ENCODE measurements at regions not wholly inside any gene's neighbourhood (a gene's known extent, or its start where the extent isn't known, plus 50 kb on each side); places are given as distances from the start of the nearest gene placed in this dataset.

DNA sequence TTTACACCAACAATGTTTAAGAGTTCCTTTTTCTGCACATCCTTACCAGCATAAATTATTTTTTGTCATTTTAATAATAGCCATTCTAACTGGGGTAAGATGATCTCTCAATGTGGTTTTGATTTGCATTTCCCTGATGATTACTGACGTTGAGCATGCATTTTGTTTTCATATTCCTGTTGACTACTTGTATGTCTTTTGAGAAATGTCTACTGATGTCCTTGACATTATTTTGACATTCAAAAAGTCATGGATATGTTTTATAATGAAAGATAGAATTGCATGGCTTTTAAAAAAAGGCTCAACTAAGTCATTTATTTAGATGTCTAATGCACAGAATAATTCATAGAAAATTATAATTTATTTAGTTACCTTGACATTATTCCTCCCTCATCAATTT, 381.6 kb upstream of the C9orf72 start:
- H3K9ac ChIP-seq (ENCODE audit: low read depth, low read length), result no peak overlapping the region
- no peaks in the 10 kb centered on the region for H3K36me3 ChIP-seq (ENCODE audit: insufficient read depth, low read length)
- no peaks in the 10 kb centered on the region for H3K4me1 ChIP-seq (ENCODE audit: insufficient read depth, low read length)
- no peaks in the 10 kb centered on the region for H3K9me3 ChIP-seq (ENCODE audit: control insufficient read depth, insufficient read depth, low read length)

DNA sequence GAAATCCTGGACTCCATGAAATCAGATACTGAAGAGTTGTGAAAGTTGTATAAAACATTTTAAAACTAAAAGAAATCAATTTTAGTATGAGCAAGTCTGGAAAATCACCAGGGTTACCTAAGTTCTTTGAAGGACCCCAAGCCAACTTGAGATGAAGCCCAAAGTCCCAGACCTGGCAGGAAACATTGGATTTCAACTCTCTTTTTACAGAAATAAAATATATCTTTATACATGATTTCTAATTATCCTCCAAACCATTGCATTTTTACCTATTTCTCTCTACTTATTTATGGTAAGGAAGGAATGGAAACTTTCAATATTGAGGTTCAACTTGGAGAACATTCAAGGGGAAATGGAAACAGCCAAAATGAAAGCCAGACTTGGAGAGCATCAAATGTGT, 390.6 kb upstream of the C9orf72 start:
- peaks cover 10% of the 10 kb centered on the region; the same call in 1 of the 2 replicates for H3K4me1 ChIP-seq (ENCODE audit: insufficient read depth, low read length)
- H3K9ac ChIP-seq (ENCODE audit: low read depth, low read length), result no peak overlapping the region
- no peaks in the 10 kb centered on the region for H3K36me3 ChIP-seq (ENCODE audit: insufficient read depth, low read length)
- H3K9me3 ChIP-seq (ENCODE audit: control insufficient read depth, insufficient read depth, low read length), result no peaks in the 10 kb centered on the region

DNA sequence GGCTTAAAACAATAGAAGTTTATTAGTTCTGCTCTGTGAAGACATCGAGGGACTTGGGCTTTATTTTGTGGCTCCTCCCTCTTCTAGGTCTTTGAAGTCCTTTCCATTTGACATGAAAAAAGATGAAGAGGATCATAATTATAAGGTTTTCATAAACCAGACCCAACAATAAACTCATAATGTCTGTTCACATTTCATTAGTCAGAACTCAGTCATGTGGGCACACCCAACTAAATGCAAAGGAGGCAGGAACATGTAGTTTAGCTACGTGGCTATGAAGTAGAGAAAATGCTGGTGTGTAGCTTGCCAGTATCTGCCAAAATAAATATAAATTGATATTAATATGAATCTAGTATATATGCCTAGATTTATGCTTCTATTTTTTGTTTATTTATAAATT, 393.9 kb upstream of the C9orf72 start:
- Histone ChIP-seq H3K9me3 (ENCODE audit: control insufficient read depth, insufficient read depth, low read length) (no peaks in the 10 kb centered on the region), H3K4me1 (ENCODE audit: insufficient read depth, low read length) (peaks cover 10% of the 10 kb centered on the region; the same call in 1 of the 2 replicates), H3K36me3 (ENCODE audit: insufficient read depth, low read length) (no peaks in the 10 kb centered on the region), H3K9ac (ENCODE audit: low read depth, low read length) (no peak overlapping the region)

DNA sequence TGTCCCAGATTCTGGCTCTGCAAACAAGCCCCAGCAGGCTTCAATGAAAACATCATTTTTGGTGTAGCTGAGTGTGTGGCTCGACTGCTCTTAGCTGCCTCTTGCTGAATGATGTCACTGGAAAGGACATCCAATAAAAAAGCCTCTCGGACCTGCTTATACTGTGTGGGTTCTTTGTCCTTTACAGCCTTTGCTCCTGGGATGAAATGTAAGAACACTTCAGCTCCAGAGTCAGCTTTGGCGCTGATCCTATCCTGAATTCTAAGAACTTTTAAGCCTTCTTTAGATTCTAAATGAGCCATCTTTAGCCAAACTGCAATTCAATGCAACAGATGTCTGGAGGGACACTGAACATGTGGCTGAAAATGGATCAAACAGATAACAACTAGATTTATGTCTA, 404.6 kb upstream of the C9orf72 start:
- no peaks in the 10 kb centered on the region for H3K9me3 ChIP-seq (ENCODE audit: control insufficient read depth, insufficient read depth, low read length)
- no peaks in the 10 kb centered on the region for H3K36me3 ChIP-seq (ENCODE audit: insufficient read depth, low read length)
- no peaks in the 10 kb centered on the region for H3K4me1 ChIP-seq (ENCODE audit: insufficient read depth, low read length)
- H3K9ac ChIP-seq (ENCODE audit: low read depth, low read length), result no peak overlapping the region

DNA sequence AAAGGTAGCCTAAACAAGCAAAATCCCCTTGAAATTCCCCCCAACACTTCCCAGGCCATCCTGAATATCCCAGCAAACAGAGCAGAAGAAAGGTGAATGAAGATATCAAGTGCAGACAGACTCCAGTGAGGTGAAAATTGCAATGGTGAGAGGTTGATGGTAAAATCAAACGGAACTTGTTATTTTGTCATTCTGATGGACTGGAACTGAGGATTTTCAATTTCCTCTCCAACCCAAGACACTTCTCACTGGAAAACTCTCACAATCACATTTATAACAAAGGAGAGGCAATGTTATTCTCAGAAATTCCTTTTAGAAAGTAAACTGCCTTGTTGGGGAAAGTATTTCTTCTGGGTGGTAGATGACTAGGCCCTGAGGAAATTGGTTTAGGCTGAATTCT, 412.4 kb upstream of the C9orf72 start:
- H3K36me3 ChIP-seq (ENCODE audit: insufficient read depth, low read length), result no peaks in the 10 kb centered on the region
- no peaks in the 10 kb centered on the region for H3K9me3 ChIP-seq (ENCODE audit: control insufficient read depth, insufficient read depth, low read length)
- no peak overlapping the region for H3K9ac ChIP-seq (ENCODE audit: low read depth, low read length)
- no peaks in the 10 kb centered on the region for H3K4me1 ChIP-seq (ENCODE audit: insufficient read depth, low read length)

DNA sequence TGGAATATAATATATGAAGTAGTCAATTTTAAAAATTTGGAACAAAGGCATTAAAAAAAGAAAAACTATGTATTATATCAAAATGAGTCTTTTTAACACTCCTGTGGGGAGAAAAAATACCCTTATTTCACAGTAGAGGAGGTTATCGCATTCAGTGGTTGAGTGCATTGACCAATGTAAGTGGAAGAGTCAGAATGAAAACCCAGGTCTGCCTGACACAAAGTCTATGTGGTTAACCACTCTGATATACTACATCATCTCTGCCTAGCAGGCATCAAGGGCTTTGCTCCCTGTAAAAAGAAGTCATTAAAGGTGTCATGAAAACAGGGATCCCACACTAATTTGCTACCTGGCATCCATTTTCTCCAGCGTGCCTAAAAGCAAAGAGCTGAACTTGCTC, 417.2 kb upstream of the C9orf72 start:
- no peaks in the 10 kb centered on the region for H3K36me3 ChIP-seq (ENCODE audit: insufficient read depth, low read length)
- no peak overlapping the region for H3K9ac ChIP-seq (ENCODE audit: low read depth, low read length)
- H3K9me3 ChIP-seq (ENCODE audit: control insufficient read depth, insufficient read depth, low read length), result no peaks in the 10 kb centered on the region
- H3K4me1 ChIP-seq (ENCODE audit: insufficient read depth, low read length), result no peaks in the 10 kb centered on the region

DNA sequence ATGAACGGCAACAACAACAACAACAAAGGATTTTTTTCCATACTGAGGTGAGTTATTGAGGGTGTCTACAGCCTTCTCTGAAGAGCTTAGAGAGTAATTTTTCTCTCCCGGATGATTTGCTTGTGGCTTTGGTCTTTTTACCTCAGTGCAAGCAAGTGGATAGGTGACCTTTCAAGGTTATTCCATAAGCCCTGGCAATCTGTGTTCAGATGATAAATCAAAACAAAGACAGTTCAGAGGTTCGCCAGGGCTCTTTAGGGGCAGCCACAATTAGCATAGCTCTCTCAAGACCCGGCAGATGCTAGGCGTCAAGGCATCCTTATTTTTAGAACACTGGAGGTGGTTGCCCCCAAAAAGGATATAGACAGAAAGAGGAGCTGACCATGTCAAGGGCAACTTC, 417.9 kb upstream of the C9orf72 start:
- no peak overlapping the region for H3K9ac ChIP-seq (ENCODE audit: low read depth, low read length)
- H3K4me1 ChIP-seq (ENCODE audit: insufficient read depth, low read length), result no peaks in the 10 kb centered on the region
- H3K36me3 ChIP-seq (ENCODE audit: insufficient read depth, low read length), result no peaks in the 10 kb centered on the region
- H3K9me3 ChIP-seq (ENCODE audit: control insufficient read depth, insufficient read depth, low read length), result no peaks in the 10 kb centered on the region

DNA sequence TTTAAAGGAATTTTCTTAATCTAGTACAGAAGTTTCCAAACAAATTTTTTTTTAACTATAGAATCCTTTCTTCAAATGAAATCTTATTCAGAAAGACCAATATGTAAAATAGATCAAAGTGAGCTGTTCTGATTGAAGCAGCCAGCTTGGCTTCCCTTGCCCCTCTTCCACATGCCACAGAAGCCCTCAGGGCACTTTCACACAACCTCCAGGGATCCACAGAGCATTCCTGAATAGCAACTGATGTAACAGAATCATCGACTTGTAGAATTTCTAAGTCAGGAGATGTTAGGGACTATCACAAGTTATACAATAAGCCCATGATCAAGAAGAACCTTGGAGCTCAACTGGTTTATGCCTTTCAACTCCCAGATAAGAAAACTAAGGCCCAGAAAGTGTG, 427.8 kb upstream of the C9orf72 start:
- Histone ChIP-seq H3K9me3 (ENCODE audit: control insufficient read depth, insufficient read depth, low read length) (no peaks in the 10 kb centered on the region), H3K4me1 (ENCODE audit: insufficient read depth, low read length) (no peaks in the 10 kb centered on the region), H3K9ac (ENCODE audit: low read depth, low read length) (no peak overlapping the region), H3K36me3 (ENCODE audit: insufficient read depth, low read length) (no peaks in the 10 kb centered on the region)

DNA sequence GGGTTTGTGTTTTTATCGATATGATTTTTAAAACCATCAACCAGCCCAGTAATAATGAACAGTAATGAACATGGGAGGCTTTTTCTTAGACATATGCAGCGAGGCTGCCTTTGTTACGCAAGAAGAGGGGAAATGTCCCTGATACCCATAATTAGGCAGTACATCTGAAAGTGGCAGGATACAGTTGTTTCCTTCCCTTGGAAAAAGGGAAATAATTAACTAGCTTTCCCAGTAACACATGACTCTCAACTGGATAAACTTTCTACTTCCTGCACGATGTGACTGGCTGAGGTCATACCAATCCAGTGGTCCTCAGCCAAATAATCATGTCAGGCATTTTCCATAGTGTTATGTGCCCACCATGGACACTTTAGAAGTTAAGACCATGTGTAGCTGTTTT, 431.6 kb upstream of the C9orf72 start:
- Histone ChIP-seq H3K9ac (ENCODE audit: low read depth, low read length) (no peak overlapping the region; the same call in 1 of the 2 replicates), H3K36me3 (ENCODE audit: insufficient read depth, low read length) (no peaks in the 10 kb centered on the region), H3K4me1 (ENCODE audit: insufficient read depth, low read length) (peaks cover 4% of the 10 kb centered on the region; the same call in 1 of the 2 replicates), H3K9me3 (ENCODE audit: control insufficient read depth, insufficient read depth, low read length) (0 out of 2 replicates have a peak, but pooled peaks cover 2% of the 10 kb centered on the region)

DNA sequence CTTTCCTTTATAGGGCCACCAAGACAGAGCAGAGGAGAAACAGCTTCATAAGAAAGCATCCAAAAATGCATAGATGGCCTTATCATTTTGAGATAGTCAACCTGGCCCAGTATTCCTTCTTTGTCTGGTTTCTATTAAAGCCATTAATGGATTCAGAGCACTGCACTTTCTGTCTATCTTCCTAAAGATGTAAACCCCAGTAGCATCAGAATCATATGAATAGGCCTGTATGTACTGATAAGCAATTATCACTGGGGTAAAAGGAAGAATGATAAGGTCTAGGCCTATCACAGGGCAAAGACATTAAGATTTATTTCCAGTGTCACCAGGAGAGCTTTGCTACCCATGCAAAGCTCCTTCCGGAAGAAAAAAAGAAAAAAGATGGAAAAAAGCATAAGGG, 432.5 kb upstream of the C9orf72 start:
- Histone ChIP-seq H3K9me3 (ENCODE audit: control insufficient read depth, insufficient read depth, low read length) (0 out of 2 replicates have a peak, but pooled peaks cover 2% of the 10 kb centered on the region), H3K4me1 (ENCODE audit: insufficient read depth, low read length) (peaks cover 4% of the 10 kb centered on the region; the same call in 1 of the 2 replicates), H3K36me3 (ENCODE audit: insufficient read depth, low read length) (no peaks in the 10 kb centered on the region), H3K9ac (ENCODE audit: low read depth, low read length) (no peak overlapping the region)

DNA sequence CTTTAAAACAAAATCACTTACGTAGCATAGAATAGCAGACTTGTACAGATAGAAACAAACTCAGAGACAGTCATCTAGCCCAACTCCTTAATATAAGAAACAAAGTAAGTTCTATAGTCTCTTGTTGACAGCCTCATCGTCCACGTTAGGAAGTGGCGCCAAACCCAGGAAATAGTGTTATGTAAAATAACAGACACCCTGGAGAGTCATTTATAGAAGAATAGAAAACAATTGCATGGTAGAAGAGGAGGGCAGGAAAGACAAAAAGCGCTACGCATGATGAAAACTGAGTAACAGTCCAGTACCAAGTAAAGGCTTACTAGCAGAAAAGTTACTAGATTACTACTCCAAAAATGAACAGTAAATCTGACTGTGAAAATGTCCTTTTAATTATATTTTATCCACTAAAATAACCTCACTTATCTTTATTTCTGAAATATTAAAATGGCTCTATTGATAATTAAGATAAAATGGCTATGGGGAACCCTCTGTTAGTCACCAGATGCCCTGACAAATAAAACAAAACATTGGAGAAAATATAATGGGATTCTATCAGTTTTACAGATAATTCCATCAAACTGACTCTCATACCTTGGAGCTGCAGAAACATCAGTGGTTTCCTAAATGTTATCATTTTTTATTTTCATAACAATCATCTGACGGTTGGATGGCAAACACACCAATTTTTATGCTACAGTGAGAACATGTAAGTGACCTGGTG, 434.0 kb upstream of the C9orf72 start:
- Histone ChIP-seq H3K9ac (ENCODE audit: low read depth, low read length) (no peak overlapping the region), H3K9me3 (ENCODE audit: control insufficient read depth, insufficient read depth, low read length) (0 out of 2 replicates have a peak, but pooled peaks cover 2% of the 10 kb centered on the region), H3K4me1 (ENCODE audit: insufficient read depth, low read length) (peaks cover 4% of the 10 kb centered on the region; the same call in 1 of the 2 replicates), H3K36me3 (ENCODE audit: insufficient read depth, low read length) (no peaks in the 10 kb centered on the region)

DNA sequence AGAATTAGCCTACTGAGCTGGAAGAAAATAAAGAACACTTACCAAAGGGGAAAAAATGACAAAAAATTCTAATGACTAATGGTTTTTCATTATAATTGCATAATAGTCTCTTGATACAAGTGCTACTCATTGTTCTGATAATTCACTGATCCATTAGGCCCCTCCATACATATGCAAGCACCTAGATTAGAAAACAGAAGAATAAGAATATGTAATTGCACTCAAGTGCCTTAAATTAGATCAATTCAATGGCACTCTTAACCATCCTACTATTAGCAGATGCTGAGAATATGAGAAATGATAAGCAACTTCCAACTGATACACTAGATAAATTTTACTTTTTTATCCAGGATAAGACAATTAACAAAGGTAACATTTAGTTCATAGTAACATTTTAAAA, 440.9 kb upstream of the C9orf72 start:
- Histone ChIP-seq H3K9me3 (ENCODE audit: control insufficient read depth, insufficient read depth, low read length) (0 out of 2 replicates have a peak, but pooled peaks cover 2% of the 10 kb centered on the region), H3K36me3 (ENCODE audit: insufficient read depth, low read length) (no peaks in the 10 kb centered on the region), H3K9ac (ENCODE audit: low read depth, low read length) (no peak overlapping the region), H3K4me1 (ENCODE audit: insufficient read depth, low read length) (no peaks in the 10 kb centered on the region; the same call in 1 of the 2 replicates)

DNA sequence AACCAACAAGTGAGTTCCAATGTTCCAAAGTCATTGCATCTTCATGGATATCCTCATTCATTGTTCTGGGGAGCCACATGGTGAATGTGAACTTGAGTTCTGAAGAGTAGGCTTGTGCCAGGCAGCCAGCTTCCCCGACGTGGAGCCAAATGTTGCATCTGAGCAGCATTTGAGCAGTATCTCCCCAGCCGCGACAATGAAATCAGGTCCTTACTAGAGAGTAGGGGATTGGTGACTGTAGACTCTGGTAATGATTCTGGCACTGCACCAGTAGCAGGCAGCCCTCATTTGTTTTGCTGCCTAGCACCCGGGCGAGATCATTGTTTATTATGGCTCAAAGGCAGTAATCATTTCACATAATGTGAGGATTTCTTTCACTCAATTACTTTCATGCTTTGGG, 451.4 kb upstream of the C9orf72 start:
- Histone ChIP-seq H3K9me3 (ENCODE audit: control insufficient read depth, insufficient read depth, low read length) (no peaks in the 10 kb centered on the region), H3K4me1 (ENCODE audit: insufficient read depth, low read length) (no peaks in the 10 kb centered on the region), H3K36me3 (ENCODE audit: insufficient read depth, low read length) (no peaks in the 10 kb centered on the region), H3K9ac (ENCODE audit: low read depth, low read length) (no peak overlapping the region)

DNA sequence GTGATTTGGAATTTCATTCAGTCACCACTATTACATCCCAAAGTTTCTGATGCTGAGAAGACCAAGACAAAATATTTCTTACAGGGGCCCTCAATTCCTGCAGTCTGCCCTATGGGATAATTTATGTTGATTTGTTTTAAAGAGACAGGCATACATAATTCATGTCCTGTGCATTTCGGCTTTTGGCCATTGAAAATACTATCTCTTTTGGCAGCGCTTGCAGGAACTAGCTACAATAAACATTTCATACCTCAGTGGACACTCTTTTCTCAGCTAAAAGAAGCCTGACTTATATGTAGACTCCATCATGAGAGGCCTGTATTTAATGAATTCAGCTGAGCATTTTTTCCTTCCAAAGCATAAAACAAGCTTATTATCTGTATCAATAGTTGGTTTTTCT, 451.9 kb upstream of the C9orf72 start:
- Histone ChIP-seq H3K36me3 (ENCODE audit: insufficient read depth, low read length) (no peaks in the 10 kb centered on the region), H3K9me3 (ENCODE audit: control insufficient read depth, insufficient read depth, low read length) (no peaks in the 10 kb centered on the region), H3K9ac (ENCODE audit: low read depth, low read length) (no peak overlapping the region)

DNA sequence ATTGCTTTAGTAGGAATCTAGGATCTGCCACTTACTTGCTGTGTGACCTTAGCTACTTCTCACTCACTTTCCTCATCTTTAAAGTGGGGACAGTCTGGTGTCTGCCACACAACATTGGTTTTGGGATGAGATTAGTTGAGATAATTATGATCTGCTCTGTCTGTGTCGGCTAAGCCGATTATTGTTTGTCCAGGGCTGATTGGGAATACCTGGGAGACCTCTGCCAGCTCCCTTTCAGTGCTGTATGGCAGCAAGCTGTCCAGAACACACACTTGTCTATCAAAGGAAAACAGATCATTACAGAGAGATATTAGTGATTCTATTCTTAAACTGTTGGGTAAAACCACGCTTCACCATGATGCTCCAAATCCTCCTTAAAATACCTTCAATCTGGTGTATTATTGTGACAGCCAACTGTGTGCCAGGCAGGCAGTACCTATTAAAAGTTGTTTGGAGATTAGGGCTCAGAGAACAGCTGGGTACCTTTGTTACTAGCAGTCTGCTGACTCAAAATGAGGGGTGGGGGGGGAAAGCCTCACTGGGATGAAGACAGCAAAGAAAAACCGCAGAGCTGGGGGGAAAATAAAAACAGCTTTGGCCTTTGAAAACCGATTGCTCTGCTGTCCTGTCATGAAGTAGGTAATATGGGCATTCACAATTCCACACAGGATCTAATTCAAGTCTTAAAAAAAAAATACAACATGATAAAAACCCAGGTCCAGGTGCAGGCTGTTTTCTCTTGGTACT, 458.4 kb upstream of the C9orf72 start:
- Histone ChIP-seq H3K36me3 (ENCODE audit: insufficient read depth, low read length) (no peaks in the 10 kb centered on the region), H3K9ac (ENCODE audit: low read depth, low read length) (no peak overlapping the region), H3K9me3 (ENCODE audit: control insufficient read depth, insufficient read depth, low read length) (no peaks in the 10 kb centered on the region), H3K4me1 (ENCODE audit: insufficient read depth, low read length) (no peaks in the 10 kb centered on the region)

More for the DNA sequence above, 451.9 kb upstream of the C9orf72 start:
- no peaks in the 10 kb centered on the region for H3K4me1 ChIP-seq (ENCODE audit: insufficient read depth, low read length)
